ENCODE measurements at regions not wholly inside any gene's neighbourhood (a gene's known extent, or its start where the extent isn't known, plus 50 kb on each side); places are given as distances from the start of the nearest gene placed in this dataset.

DNA sequence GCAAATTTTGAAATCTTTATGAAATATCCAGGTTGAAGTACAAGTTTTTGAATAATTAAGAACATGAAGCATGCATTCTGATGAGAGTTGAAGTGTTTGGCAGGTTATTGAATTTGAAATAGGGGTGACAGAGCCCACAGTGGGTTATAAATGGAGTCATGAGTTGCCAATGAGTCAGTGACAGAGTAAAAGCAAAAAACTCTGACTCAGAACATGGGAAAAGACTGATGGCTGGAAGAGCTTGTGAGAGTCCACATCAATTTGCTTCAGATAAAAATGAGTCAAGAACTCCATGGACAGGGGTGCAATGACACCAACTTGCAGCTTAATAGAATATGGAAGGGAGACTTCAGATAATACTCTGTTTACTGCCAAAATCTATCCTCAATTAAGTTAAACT, 105.3 kb downstream of the SLC6A15 start:
- DNase-seq (ENCODE audit: low read depth, low spot score), result no peak
- H3K4me3 ChIP-seq (ENCODE audit: low read length), result no peak overlapping the region

DNA sequence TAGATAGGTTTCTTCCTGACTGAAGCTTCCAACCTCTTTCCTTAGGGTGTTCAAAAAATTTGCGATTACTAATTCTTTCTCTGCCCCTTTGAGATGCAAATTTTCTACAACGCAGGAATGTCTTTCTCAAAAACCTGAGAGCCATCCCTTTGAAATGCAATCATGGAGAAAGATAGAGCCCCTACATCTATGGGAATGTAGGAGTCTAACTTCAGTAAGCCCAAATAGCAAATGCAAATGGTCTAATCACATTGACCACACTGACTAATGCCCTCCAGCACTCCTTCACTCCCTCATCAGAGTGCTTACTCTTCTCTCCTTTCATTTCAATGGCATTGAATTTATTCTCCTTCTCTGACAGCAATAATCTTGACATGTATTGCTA, 107.1 kb downstream of the SLC6A15 start:
- no peak overlapping the region for H3K4me3 ChIP-seq (ENCODE audit: low read length)
- DNase-seq (ENCODE audit: low read depth, low spot score), result no peak

DNA sequence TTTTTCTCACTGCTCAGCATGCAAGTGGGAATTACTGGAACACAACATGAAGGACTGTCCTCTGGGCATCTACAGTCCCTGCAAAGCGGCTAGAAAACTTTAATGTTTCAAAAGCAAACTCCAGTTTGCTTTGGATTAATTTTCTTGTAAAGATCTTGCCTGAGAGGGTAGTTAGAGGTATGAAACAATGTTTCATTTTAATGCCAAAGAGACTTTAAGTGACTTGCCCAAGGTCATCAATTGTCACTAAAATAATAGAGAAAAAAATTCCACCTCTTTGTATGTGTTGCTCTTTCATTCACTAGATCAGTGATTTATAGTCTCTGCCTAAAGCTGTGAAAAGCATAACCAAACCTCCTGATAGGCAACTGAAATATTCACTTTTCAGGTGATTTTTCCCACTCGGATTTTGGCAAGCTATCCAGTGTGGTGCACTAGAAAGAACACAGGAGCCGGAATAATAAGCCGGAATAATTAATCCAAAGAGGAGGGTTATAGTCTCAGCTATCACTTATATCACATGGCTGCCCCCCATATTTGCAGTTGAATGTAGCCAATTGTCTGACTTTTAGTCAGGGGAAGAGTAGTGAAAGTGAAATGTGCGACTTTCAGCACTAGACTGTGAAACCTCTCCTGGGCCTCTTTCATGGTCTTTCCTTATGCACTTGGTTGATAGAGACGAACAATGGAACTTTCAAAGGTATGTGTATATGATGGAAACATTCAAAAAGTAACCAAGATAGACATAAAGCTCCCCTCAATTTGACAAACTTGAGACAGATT, 107.7 kb downstream of the SLC6A15 start:
- no peak overlapping the region for H3K4me3 ChIP-seq (ENCODE audit: low read length)
- DNase-seq (ENCODE audit: low read depth, low spot score), result no peak

DNA sequence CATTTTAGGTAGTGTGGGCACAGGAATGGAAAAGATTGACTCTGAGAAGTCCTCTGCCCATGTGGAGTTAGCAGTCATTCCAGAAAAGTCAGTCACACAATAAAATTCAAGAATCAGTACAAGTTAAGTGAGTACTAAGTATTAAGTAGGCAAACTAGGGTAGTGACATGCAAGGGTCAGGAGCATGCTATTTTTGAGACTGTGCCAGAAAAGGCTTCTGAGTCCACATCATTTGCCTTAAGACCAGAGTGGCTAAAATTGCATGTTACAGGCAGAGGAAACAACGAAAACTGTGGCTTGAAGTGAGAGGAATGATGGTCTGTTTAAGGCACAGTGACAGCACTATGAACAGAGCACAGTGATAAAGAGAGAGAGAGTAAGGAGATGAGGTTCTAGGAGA, 108.9 kb downstream of the SLC6A15 start:
- DNase-seq (ENCODE audit: low read depth, low spot score), result no peak
- no peak overlapping the region for H3K4me3 ChIP-seq (ENCODE audit: low read length)

DNA sequence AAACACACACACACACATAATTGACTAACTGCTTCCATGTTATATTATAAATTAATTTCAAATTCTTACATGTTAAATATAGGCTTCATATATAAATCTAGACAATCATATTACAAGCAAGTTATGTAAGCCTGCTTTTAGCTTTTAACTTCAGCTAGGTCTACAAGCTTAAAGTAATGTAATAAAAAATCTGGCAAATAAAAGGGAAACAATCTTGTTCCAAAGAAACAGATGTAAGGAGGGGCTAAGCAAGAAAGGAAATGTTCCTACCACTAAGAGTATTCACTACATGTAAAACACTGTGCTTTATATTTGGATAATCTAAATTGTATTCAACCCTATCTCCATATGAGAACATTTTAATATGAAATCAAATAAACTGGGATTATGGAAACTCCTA, 110.4 kb downstream of the SLC6A15 start:
- DNase-seq (ENCODE audit: low read depth, low spot score), result no peak
- H3K4me3 ChIP-seq (ENCODE audit: low read length), result no peak overlapping the region

DNA sequence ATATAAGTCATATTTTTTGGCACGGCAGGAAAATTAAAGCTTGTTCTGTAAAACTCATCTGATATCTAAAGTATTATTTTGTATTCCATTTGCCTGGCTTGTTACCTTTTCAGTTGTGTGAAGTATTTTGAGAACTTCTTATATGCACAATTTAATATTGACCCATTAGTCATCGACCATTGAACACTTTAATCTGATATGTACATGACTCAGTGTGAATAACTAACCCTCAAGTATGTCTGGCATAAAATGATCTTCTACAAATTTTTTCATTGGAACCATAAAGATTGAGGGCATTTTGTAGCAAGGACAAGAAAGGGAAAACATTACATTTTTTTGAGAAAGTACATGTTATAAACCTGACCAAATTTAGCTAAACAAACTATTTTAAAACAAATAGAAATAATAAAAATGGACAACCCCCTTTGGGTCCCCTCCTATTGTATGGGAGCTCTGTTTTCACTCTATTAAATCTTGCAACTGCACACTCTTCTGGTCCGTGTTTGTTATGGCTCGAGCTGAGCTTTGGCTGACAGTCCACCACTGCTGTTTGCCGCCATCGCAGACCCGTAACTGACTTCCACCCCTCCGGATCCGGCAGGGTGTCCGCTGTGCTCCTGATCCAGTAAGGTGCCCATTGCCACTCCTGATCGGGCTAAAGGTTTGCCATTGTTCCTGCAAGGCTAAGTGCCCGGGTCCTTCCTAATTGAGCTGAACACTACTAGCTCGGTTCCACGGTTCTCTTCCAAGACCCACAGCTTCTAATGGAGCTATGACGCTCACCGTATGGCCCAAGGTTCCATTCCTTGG, 118.8 kb downstream of the SLC6A15 start:
- no peak for DNase-seq (ENCODE audit: low read depth, low spot score)
- H3K4me3 ChIP-seq (ENCODE audit: low read length), result no peak overlapping the region

DNA sequence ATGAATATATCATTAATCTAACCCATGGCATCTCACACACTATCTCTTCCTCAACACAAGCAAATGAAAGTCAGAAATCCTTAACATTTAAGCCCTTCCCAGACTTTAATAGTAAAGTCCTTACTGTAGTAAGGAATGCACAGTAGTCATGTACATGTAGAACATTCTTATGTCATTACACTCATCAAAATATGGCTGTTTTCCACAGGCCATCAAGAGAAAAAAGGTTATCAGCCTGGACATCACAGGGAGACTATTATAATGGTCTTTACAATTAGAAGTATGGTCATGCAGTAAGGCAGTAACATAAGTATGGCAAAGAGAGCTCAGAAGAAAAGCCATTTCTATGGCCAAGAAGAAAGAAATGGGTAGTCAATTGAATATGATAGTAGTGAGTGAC, 121.2 kb downstream of the SLC6A15 start:
- DNase-seq (ENCODE audit: low read depth, low spot score), result no peak
- no peak overlapping the region for H3K4me3 ChIP-seq (ENCODE audit: low read length)

DNA sequence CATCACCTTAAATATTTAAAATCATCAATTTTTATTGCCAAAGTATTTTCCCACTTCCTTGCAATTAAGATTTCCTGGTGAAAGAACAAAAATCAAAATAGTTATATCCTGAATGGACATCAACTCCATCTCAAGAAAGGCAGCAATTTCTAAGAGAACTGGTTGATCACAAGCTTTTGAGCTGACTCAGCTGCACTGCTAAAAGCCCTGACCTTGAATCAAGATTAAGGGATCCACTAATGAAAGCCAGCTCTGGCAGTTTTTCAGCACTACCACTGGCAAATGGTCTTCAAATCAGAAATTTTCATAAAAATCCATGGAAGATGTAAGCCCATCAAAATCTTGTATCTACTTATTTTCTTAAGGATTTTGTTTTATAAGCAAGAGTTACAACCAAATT, 123.4 kb downstream of the SLC6A15 start:
- H3K4me3 ChIP-seq (ENCODE audit: low read length), result no peak overlapping the region
- no peak for DNase-seq (ENCODE audit: low read depth, low spot score)

DNA sequence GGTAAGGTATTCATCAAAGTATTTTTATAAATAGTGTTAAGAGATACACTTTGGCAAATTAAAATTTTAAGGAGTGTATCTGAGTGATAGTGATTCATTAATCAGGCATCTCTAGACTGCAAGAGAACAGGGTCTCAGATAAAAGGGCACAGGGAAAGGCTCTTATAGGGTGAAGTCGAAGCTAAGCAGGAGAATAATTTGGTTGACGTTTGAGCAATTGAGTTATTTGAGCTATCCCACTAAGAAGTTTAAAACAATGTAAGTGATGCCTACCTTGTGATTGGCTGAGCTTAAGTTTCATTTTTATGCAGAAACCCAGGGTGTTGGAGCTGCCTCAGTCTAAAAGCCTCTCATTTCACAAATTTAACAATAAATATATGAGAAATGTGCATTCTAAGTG, 125.3 kb downstream of the SLC6A15 start:
- no peak overlapping the region for H3K4me3 ChIP-seq (ENCODE audit: low read length)

DNA sequence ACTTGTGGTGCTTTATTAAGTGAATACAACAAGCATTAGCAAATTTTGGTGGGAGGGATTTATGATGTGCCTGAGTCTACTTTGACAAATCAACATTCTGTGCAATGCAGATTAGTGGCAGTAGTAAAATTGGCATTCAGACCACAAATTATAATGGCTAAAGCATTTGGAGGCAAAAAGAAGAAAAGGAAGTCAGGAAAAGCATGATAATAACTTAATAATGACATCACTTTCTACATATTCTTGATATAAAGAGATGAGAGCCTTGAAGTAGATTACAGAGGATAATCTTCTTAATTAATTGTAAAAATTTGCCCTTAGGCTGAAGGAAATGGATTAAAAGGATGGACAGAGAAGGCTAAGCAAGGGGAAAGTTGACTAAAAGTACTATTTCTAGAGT, 126.0 kb downstream of the SLC6A15 start:
- H3K4me3 ChIP-seq (ENCODE audit: low read length), result no peak overlapping the region

More for the DNA sequence above, 125.3 kb downstream of the SLC6A15 start:
- no peak for DNase-seq (ENCODE audit: low read depth, low spot score)

DNA sequence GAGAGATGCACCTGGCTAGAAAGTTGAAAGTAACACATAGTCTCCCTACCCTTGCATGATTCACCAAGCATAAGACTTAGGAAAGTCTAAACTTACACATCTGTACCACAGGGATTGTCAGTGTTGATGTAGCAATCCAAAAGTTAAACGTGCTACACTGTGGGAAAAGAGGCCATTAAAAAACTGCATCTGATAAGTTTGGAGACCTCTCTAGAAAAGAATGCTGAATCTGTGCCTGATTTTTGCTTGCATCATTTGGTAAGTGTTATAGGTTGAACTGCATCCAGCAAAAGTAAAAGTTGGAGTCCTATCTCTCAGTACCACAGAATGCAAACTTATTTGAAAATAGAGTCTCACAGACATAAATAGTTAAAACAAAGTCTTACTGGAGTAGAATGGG, 126.6 kb downstream of the SLC6A15 start:
- no peak for DNase-seq (ENCODE audit: low read depth, low spot score)

More for the DNA sequence above, 126.0 kb downstream of the SLC6A15 start:
- DNase-seq (ENCODE audit: low read depth, low spot score), result no peak

DNA sequence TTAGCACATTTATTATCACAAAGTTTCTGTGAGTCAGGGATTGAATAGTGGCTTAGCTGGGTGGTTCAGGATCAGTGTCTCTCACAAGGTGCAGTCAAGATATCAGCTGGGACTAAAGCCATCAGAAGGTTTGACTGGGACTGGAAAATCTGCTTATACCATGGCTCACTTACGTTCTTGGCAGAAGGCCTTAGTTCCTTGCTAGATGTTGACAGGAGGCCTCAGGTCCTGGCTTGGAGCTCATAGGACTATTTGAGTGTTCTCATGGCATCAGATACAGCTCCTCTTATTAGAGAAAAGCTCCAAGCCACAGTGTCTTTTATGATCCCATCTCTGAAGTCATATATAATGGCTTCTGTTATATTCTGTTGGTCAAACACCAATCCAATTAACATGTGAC, 127.3 kb downstream of the SLC6A15 start:
- no peak overlapping the region for H3K4me3 ChIP-seq (ENCODE audit: low read length)
- no peak for DNase-seq (ENCODE audit: low read depth, low spot score)

More for the DNA sequence above, 126.6 kb downstream of the SLC6A15 start:
- H3K4me3 ChIP-seq (ENCODE audit: low read length), result no peak overlapping the region

DNA sequence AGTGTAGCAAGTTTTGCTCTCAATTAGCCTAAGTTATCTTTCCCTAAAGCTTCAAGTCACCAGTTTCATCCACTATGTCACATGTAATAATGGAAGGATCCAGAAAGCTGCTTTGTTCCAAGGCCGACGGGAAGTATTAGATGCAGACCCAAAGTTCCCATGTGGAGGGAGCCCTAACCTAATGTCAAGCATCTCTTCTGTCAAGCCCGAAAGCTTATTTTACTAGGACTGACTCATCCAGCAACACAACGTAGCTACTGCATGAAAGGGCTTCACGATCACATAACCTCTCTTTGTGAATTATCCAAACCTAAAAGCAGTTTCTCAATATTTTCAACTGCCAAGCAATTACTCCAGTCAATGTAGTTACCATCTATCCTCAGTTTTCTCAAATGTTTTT, 133.4 kb downstream of the SLC6A15 start:
- H3K4me3 ChIP-seq (ENCODE audit: low read length), result no peak overlapping the region
- DNase-seq (ENCODE audit: low read depth, low spot score), result no peak

DNA sequence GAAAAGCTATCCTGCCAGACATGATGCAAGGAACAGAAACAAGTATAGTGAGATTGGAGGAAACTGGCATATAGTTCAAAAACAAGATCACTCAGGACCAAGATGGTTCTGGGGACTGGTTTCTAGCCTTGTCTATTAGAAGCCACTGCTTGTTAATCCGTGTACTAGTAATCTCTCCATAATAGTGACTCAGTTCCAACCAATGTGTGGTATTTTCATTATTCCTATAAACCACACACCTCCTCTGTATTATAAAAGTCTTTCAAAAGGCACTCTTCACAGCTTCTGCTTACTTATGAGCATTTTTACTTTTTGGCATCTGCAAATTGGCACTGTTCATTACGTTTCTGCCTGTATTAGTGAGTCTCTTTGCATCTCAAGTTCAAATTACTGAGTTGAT, 140.3 kb downstream of the SLC6A15 start:
- H3K4me3 ChIP-seq (ENCODE audit: low read length), result no peak overlapping the region
- no peak for DNase-seq (ENCODE audit: low read depth, low spot score)

DNA sequence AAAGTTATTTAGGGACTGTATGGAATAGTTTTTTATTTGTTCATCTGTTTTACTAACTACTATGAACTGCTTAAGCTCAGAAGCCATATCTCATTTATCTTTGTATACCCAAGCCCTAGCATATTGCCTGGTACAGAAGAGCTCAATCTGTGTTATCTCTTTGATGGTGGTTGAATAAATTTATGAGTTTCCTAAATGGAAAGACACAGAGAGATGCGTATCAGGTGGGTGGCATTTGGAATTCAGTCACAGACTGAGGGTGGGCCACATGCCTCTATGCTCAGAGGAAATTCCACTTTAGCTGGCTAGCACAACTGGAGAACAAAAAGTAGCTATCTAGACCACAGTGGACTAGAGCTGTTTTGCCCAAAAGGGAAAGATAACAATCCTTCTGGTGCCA, 145.5 kb downstream of the SLC6A15 start:
- H3K4me3 ChIP-seq (ENCODE audit: low read length), result no peak overlapping the region
- DNase-seq (ENCODE audit: low read depth, low spot score), result no peak

DNA sequence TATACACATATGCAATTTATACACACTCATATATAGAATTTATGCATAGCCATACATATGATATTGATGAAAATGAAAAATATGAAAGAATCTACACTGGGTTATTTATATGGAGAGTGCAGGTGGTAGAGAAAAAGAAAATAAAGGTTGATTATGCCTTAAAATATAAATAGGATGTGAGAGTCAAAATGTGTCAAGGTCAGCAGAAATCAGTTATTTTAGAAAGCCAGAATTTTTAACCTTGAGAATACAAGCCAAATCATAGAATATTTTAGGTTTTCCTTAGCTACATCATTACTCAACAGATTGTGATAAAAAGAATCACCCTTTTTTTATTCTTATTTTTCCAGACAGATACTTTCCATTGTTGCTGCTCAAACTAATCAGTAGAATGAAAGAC, 146.2 kb downstream of the SLC6A15 start:
- no peak for DNase-seq (ENCODE audit: low read depth, low spot score)
- H3K4me3 ChIP-seq (ENCODE audit: low read length), result no peak overlapping the region

DNA sequence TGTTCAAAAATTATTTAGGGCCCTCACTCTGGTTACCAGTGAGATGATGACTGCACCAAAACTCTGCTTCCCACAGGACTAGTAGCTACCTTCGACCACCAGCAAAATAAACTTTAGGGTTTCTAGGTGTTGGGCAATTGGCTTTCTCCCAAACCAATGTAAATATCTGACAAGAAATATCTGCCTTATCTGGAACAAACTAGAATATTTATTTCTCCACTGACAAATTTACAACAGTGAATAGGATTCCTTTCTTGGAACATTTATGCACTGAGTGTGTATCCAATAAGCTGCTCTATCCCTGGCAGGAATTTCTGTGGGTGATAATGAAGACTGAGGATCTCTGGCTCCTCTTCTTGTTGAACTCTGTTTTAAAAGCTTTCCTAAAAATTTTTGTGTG, 148.6 kb downstream of the SLC6A15 start:
- no peak for DNase-seq (ENCODE audit: low read depth, low spot score)
- no peak overlapping the region for H3K4me3 ChIP-seq (ENCODE audit: low read length)

DNA sequence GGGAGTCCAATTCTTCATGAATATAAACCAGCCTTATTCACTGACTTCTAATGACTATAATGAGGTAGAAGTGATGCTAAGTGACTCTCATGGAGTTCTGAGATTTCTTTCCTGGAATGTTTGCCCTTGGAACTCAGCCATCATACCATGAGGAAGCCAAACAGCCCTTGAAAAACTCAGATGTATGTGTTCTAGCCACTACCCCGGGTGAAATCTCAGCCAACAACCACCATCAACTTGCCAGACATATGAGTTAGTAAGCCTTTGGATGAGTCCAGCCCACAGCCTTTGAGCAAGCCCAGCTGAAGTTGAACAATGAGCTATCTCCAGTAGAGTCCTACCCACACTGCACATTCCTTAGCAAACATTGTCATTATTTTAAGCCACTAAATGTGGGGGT, 149.5 kb downstream of the SLC6A15 start:
- no peak for DNase-seq (ENCODE audit: low read depth, low spot score)
- no peak overlapping the region for H3K4me3 ChIP-seq (ENCODE audit: low read length)

DNA sequence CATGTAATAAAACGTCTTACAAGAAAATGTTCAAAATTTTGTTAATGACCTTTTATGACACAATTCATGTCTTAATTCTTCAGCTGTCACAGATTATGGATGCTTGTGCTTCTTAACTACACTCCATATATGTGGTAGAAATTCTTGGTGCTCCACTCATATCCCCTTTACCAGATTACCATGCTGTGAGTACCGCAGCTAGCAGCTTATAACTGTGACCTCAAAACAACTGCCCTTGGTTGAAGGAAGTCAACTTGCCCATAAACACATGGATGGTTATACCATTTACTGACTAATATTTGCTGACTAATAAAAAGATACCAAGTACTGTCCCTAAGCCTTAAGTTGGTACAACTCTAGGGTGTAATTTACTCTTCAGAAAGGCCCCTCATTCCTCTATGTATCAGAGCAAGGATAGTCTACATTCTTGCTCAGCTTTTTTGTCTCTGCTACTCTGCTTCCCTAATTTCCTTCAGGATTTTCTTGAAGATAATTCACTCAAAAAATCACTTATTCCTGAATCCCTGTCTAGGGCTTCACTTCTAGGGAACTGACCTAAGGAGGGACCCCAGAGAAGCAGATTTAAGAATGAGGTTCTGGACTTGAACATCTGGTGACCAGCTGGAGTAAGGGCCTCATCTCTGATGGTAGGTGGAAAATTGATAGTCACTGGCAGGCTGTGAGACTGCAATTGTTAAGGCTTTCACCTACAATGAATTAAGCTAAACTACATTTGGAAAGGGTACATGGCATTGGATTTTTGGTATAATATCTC, 152.3 kb downstream of the SLC6A15 start:
- no peak overlapping the region for H3K4me3 ChIP-seq (ENCODE audit: low read length)
- DNase-seq (ENCODE audit: low read depth, low spot score), result no peak

DNA sequence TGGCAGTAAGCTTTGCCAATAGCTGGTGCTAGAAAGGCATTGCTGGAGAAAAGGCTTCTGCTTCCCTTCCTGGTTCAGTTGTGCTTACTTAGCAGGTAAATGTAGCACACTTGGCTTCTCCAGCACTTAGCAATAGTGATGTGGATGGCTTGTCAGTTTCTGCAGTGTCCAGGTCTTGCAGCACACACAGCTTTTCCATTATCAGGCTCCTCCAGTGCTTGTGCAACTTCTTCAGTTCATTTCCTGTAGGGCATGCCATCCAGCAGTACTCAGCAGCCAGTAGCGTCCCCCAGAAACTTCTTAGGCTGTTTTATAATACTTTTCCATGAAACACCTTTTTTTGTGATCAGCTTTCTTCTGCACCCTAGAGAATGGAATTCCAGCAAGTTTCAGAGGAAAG, 154.6 kb downstream of the SLC6A15 start:
- no peak for DNase-seq (ENCODE audit: low read depth, low spot score)

More for the DNA sequence above, 154.6 kb downstream of the SLC6A15 start:
- H3K4me3 ChIP-seq (ENCODE audit: low read length), result no peak overlapping the region
